ENCODE measurements at regions not wholly inside any gene's neighbourhood (a gene's known extent, or its start where the extent isn't known, plus 50 kb on each side); places are given as distances from the start of the nearest gene placed in this dataset.

GRCh38 chr17:13883659-13884058, 185.6 kb upstream of the COX10 start:
- TF ChIP-seq CTCF (IDR thresholded peaks at IDR 0.05; ENCODE audit: low read depth, low read length, missing input control) (no peak), REST (IDR thresholded peaks at IDR 0.05) (no peak), RAD21 (IDR thresholded peaks at IDR 0.05) (no peak), YY1 (IDR thresholded peaks at IDR 0.05) (no peak), ATF3 (IDR thresholded peaks at IDR 0.05) (no peak), ZBTB33 (IDR thresholded peaks at IDR 0.05) (no peak), MAX (IDR thresholded peaks at IDR 0.05) (no peak), EGR1 (IDR thresholded peaks at IDR 0.05; ENCODE audit: low read depth in 2 of 2) (no peak), HNF4A (conservative IDR thresholded peaks at IDR 0.05) (no peak), GABPA (IDR thresholded peaks at IDR 0.05 in 1 of 2, conservative IDR thresholded peaks at IDR 0.05 in 1 of 2) (no peak)
